ENCODE measurements at regions not wholly inside any gene's neighbourhood (a gene's known extent, or its start where the extent isn't known, plus 50 kb on each side); places are given as distances from the start of the nearest gene placed in this dataset.

DNA sequence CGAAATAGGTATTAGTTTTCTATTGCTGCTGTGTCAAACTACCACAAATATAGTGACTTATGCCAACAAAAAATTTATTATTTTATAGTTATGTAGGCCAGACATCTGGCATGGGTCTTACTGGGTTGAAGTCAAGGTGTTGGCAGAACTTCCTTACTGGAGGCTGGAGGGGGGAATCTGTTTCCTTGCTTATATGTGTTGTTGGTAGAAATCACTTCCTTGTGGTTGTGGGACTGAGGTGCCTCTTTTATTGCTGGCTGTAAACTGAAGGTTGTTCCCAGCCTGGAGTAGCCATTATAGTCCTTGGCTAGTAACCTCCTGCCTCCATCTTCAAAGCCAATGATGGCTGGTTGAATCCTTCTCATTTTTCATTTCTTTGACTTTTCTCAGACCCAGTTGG, 439.8 kb upstream of the EEF2KMT start:
- ChIA-PET CTCF (ENCODE audit: low intra/inter-chr PET ratio, low total read pairs) (no interaction called here), POLR2A (no interaction called here)
- peaks cover 0 to 11% of the 10 kb centered on the region in 2 experiments; a peak in 3 of 5 replicates for H3K27me3 ChIP-seq (ENCODE audit: control insufficient read depth in 1 of 2, insufficient read depth in 2 of 2, low read length in 2 of 2)
- ATAC-seq = no peak
- H3K4me2 ChIP-seq (ENCODE audit: low read depth, low read length) = no peak overlapping the region
- no peak overlapping the region for H2AFZ ChIP-seq (ENCODE audit: low read length)
- DNase-seq (ENCODE audit: low spot score) = no peak
- no peaks in the 10 kb centered on the region for H3K36me3 ChIP-seq (replicated peaks in 1 of 2; ENCODE audit: control insufficient read depth in 1 of 2, insufficient read depth in 2 of 2, low read length in 2 of 2)
- in situ Hi-C loops (cut with HindIII; ENCODE audit: extremely low pct_ligation_motif_present, low pct_unique_long_range_greater_than_20kb) = no loop called here
- no TSS peak for BruUV-seq (replicated peaks)
- H3K9ac ChIP-seq (ENCODE audit: insufficient read depth, low read depth, low read length) = no peak overlapping the region
- H3K79me2 ChIP-seq (ENCODE audit: insufficient read depth, low read length) = no peaks in the 10 kb centered on the region
- TF ChIP-seq TAF15 (IDR thresholded peaks at IDR 0.05; ENCODE audit: low read depth, low read length, poor library complexity, severe bottlenecking) = no peak
- no peak for TF ChIP-seq FOXA3 (CRISPR knock-in tag; IDR thresholded peaks at IDR 0.05)
- TF ChIP-seq HMG20B (CRISPR knock-in tag; conservative IDR thresholded peaks at IDR 0.05) = no peak
- TF ChIP-seq NR1H2 (CRISPR knock-in tag; IDR thresholded peaks at IDR 0.05; ENCODE audit: borderline replicate concordance, low read depth) = no peak
- TF ChIP-seq DNMT1 (CRISPR knock-in tag; IDR thresholded peaks at IDR 0.05) = no peak
- no peak for TF ChIP-seq MAFK (conservative IDR thresholded peaks at IDR 0.05 in 1 of 2, IDR thresholded peaks at IDR 0.05 in 1 of 2; ENCODE audit: low read length in 2 of 2)
- TF ChIP-seq ZNF746 (CRISPR knock-in tag; IDR thresholded peaks at IDR 0.05) = no peak
- TF ChIP-seq, protein P1, sequence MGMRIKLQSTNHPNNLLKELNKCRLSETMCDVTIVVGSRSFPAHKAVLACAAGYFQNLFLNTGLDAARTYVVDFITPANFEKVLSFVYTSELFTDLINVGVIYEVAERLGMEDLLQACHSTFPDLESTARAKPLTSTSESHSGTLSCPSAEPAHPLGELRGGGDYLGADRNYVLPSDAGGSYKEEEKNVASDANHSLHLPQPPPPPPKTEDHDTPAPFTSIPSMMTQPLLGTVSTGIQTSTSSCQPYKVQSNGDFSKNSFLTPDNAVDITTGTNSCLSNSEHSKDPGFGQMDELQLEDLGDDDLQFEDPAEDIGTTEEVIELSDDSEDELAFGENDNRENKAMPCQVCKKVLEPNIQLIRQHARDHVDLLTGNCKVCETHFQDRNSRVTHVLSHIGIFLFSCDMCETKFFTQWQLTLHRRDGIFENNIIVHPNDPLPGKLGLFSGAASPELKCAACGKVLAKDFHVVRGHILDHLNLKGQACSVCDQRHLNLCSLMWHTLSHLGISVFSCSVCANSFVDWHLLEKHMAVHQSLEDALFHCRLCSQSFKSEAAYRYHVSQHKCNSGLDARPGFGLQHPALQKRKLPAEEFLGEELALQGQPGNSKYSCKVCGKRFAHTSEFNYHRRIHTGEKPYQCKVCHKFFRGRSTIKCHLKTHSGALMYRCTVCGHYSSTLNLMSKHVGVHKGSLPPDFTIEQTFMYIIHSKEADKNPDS (CRISPR knock-in tag; IDR thresholded peaks at IDR 0.05) = no peak
- TF ChIP-seq PBX3 (CRISPR knock-in tag; IDR thresholded peaks at IDR 0.05; ENCODE audit: borderline replicate concordance) = no peak
- no peak for TF ChIP-seq NFKBIZ (CRISPR knock-in tag; IDR thresholded peaks at IDR 0.05)
- no peak for TF ChIP-seq RAD51 (IDR thresholded peaks at IDR 0.05; ENCODE audit: borderline replicate concordance)
- TF ChIP-seq, protein P2, sequence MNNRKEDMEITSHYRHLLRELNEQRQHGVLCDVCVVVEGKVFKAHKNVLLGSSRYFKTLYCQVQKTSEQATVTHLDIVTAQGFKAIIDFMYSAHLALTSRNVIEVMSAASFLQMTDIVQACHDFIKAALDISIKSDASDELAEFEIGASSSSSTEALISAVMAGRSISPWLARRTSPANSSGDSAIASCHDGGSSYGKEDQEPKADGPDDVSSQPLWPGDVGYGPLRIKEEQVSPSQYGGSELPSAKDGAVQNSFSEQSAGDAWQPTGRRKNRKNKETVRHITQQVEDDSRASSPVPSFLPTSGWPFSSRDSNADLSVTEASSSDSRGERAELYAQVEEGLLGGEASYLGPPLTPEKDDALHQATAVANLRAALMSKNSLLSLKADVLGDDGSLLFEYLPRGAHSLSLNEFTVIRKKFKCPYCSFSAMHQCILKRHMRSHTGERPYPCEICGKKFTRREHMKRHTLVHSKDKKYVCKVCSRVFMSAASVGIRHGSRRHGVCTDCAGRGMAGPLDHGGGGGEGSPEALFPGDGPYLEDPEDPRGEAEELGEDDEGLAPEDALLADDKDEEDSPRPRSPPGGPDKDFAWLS (CRISPR knock-in tag; IDR thresholded peaks at IDR 0.05; ENCODE audit: borderline replicate concordance) = no peak
- TF ChIP-seq ZNF678 (CRISPR knock-in tag; IDR thresholded peaks at IDR 0.05) = no peak
- TF ChIP-seq, protein P3, sequence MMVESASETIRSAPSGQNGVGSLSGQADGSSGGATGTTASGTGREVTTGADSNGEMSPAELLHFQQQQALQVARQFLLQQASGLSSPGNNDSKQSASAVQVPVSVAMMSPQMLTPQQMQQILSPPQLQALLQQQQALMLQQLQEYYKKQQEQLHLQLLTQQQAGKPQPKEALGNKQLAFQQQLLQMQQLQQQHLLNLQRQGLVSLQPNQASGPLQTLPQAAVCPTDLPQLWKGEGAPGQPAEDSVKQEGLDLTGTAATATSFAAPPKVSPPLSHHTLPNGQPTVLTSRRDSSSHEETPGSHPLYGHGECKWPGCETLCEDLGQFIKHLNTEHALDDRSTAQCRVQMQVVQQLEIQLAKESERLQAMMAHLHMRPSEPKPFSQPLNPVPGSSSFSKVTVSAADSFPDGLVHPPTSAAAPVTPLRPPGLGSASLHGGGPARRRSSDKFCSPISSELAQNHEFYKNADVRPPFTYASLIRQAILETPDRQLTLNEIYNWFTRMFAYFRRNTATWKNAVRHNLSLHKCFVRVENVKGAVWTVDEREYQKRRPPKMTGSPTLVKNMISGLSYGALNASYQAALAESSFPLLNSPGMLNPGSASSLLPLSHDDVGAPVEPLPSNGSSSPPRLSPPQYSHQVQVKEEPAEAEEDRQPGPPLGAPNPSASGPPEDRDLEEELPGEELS (CRISPR knock-in tag; IDR thresholded peaks at IDR 0.05) = no peak
- no peak overlapping the region for H3K4me3 ChIP-seq (replicated peaks in 1 of 3; ENCODE audit: insufficient read depth in 1 of 3, low read depth in 2 of 3, low read length in 3 of 3)
- intact Hi-C loops (cut with micrococcal nuclease; ENCODE audit: unreplicated experiment) = no loop called here
- no peak for FAIRE-seq
- no peaks in the 10 kb centered on the region for H4K20me1 ChIP-seq (ENCODE audit: insufficient read depth, low read length)
- 0% methylated on average over 1 of the region's 1 CpG for WGBS (ENCODE audit: low lambda C conversion rate)
- no peak overlapping the region for H3K27ac ChIP-seq (ENCODE audit: extremely low read length, insufficient read depth, low read length)
- H3K4me1 ChIP-seq (ENCODE audit: insufficient read depth, low read length) = no peaks in the 10 kb centered on the region
- H3K9me3 ChIP-seq (ENCODE audit: low read length) = peaks cover 6% of the 10 kb centered on the region; the same call in 1 of the 2 replicates

All from HepG2 (cell line).